Gastroesophageal sphincter (tissue), 3 donors: ENCODE measurements at regions not wholly inside any gene's neighbourhood (a gene's known extent, or its start where the extent isn't known, plus 50 kb on each side); places are given as distances from the start of the nearest gene placed in this dataset.

Experiments used
- EP300 ChIP-seq: sonication (generic); formaldehyde crosslinking; IDR thresholded peaks from one replicate; pipeline ENCODE4 v1.6.1; 2017; ENCODE audit warnings: antibody characterized with exemption, mild to moderate bottlenecking
- POLR2A ChIP-seq, 2 donors: fragments of 450-650 bp; IDR thresholded peaks; one replicate each; pipeline ENCODE4 v1.6.1; 2017; ENCODE audit warnings: antibody characterized with exemption in 2 of 2, mild to moderate bottlenecking in 2 of 2, moderate library complexity in 1 of 2
- POLR2AphosphoS5 ChIP-seq: sonication (generic); formaldehyde crosslinking; IDR thresholded peaks from one replicate; pipeline ENCODE4 v1.6.1; 2017; ENCODE audit warnings: antibody characterized with exemption
- TF ChIP-seq, protein P1 (sequence below), 4 experiments: fragments of 200-600 bp in 2 of 4; fragments of 450-650 bp in 2 of 4; sonication (generic) in 1 of 4; IDR thresholded peaks; one replicate each; pipeline ENCODE4 v1.5.1; 2017 to 2019; ENCODE audit warnings: antibody characterized with exemption in 4 of 4, mild to moderate bottlenecking in 2 of 4, moderate library complexity in 2 of 4

DNA sequence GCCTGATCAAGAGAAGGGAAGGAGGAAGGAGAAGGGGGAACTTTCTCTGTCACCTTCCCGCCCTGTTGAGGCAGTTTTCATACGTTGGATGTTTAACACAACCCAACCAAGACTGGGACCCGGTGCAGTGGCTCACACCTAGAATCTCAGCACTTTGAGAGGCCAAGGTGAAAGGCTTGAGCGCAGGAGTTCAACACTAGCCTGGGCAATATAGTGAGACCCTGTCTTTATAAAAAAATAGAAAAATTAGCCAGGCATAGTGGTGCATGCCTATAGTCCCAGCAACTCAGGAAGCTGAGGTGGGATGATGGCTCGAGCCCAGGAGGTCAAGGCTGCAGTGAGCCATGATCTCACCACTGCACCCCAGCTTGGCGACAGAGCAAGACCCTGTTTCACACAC, 59.4 kb upstream of the PEG3 start:
- TF ChIP-seq, protein P1, sequence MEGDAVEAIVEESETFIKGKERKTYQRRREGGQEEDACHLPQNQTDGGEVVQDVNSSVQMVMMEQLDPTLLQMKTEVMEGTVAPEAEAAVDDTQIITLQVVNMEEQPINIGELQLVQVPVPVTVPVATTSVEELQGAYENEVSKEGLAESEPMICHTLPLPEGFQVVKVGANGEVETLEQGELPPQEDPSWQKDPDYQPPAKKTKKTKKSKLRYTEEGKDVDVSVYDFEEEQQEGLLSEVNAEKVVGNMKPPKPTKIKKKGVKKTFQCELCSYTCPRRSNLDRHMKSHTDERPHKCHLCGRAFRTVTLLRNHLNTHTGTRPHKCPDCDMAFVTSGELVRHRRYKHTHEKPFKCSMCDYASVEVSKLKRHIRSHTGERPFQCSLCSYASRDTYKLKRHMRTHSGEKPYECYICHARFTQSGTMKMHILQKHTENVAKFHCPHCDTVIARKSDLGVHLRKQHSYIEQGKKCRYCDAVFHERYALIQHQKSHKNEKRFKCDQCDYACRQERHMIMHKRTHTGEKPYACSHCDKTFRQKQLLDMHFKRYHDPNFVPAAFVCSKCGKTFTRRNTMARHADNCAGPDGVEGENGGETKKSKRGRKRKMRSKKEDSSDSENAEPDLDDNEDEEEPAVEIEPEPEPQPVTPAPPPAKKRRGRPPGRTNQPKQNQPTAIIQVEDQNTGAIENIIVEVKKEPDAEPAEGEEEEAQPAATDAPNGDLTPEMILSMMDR (IDR thresholded peaks at IDR 0.05), result no peak
- TF ChIP-seq POLR2A (IDR thresholded peaks at IDR 0.05) (no peak), EP300 (no peak), POLR2AphosphoS5 (no peak)
